ENCODE measurements at regions not wholly inside any gene's neighbourhood (a gene's known extent, or its start where the extent isn't known, plus 50 kb on each side); places are given as distances from the start of the nearest gene placed in this dataset.

GRCh38 chr13:53691417-53691816, 662.8 kb downstream of the OLFM4 start:
- Histone ChIP-seq H3K27me3 (ENCODE audit: control insufficient read depth, insufficient read depth, low read length) (no peaks in the 10 kb centered on the region), H3K4me1 (no peaks in the 10 kb centered on the region), H3K36me3 (ENCODE audit: control insufficient read depth, insufficient read depth, low read length) (no peaks in the 10 kb centered on the region), H2AFZ (no peak overlapping the region), H3K9ac (no peak overlapping the region), H3K4me3 (ENCODE audit: low read depth, low read length) (no peak overlapping the region), H3K9me3 (ENCODE audit: control insufficient read depth, low read length) (no peaks in the 10 kb centered on the region), H3K4me2 (ENCODE audit: low read length) (no peak overlapping the region), H3K27ac (no peak overlapping the region), H3K79me2 (no peaks in the 10 kb centered on the region)
- TF ChIP-seq CTCF (IDR thresholded peaks at IDR 0.05) = no peak

GRCh38 chr13:53694814-53695532, 666.4 kb downstream of the OLFM4 start:
- no peaks in the 10 kb centered on the region for H3K27me3 ChIP-seq (ENCODE audit: control insufficient read depth, insufficient read depth, low read length)
- H3K4me1 ChIP-seq = no peaks in the 10 kb centered on the region
- no peak overlapping the region for H3K9ac ChIP-seq
- no peaks in the 10 kb centered on the region for H3K36me3 ChIP-seq (ENCODE audit: control insufficient read depth, insufficient read depth, low read length)
- H3K79me2 ChIP-seq = no peaks in the 10 kb centered on the region
- no peak overlapping the region for H3K4me3 ChIP-seq (ENCODE audit: low read depth, low read length)
- no peak overlapping the region for H3K4me2 ChIP-seq (ENCODE audit: low read length)
- no peaks in the 10 kb centered on the region for H3K9me3 ChIP-seq (ENCODE audit: control insufficient read depth, low read length)
- no peak overlapping the region for H2AFZ ChIP-seq
- no peak overlapping the region for H3K27ac ChIP-seq
- TF ChIP-seq CTCF (IDR thresholded peaks at IDR 0.05) = no peak

- no peak overlapping the region for H3K4me2 ChIP-seq (ENCODE audit: low read length)
- H3K4me3 ChIP-seq (ENCODE audit: low read depth, low read length) = no peak overlapping the region
- H3K9ac ChIP-seq = no peak overlapping the region
- no peak for TF ChIP-seq CTCF (IDR thresholded peaks at IDR 0.05)
- no peak overlapping the region for H3K27ac ChIP-seq
- H3K36me3 ChIP-seq (ENCODE audit: control insufficient read depth, insufficient read depth, low read length) = no peaks in the 10 kb centered on the region
- no peaks in the 10 kb centered on the region for H3K27me3 ChIP-seq (ENCODE audit: control insufficient read depth, insufficient read depth, low read length)
- H3K9me3 ChIP-seq (ENCODE audit: control insufficient read depth, low read length) = no peaks in the 10 kb centered on the region
- no peaks in the 10 kb centered on the region for H3K4me1 ChIP-seq
- no peak overlapping the region for H2AFZ ChIP-seq
- H3K79me2 ChIP-seq = no peaks in the 10 kb centered on the region
Observed at GRCh38 chr13:53703371-53704080, 674.9 kb downstream of the OLFM4 start.

GRCh38 chr13:53719281-53719680, 690.7 kb downstream of the OLFM4 start:
- H3K79me2 ChIP-seq = no peaks in the 10 kb centered on the region
- H3K27me3 ChIP-seq (ENCODE audit: control insufficient read depth, insufficient read depth, low read length) = no peaks in the 10 kb centered on the region
- no peak overlapping the region for H3K4me3 ChIP-seq (ENCODE audit: low read depth, low read length)
- H3K9me3 ChIP-seq (ENCODE audit: control insufficient read depth, low read length) = no peaks in the 10 kb centered on the region
- no peaks in the 10 kb centered on the region for H3K36me3 ChIP-seq (ENCODE audit: control insufficient read depth, insufficient read depth, low read length)
- H3K4me2 ChIP-seq (ENCODE audit: low read length) = no peak overlapping the region
- no peak overlapping the region for H2AFZ ChIP-seq
- no peak for TF ChIP-seq CTCF (IDR thresholded peaks at IDR 0.05)
- no peak overlapping the region for H3K27ac ChIP-seq
- no peak overlapping the region for H3K9ac ChIP-seq
- H3K4me1 ChIP-seq = no peaks in the 10 kb centered on the region
